Right hindlimb (tissue), 1 donor: ENCODE measurements at regions not wholly inside any gene's neighbourhood (a gene's known extent, or its start where the extent isn't known, plus 50 kb on each side); places are given as distances from the start of the nearest gene placed in this dataset.

Experiments
- DNase-seq: peaks from one replicate; pipeline ENCODE4 v3.0.0-alpha.2; 2018

GRCh38 chr21:38923429-38923828 lies 117.7 kb downstream of the ETS2 start:
- DNase-seq = no peak

GRCh38 chr21:38922474-38923235 lies 116.9 kb downstream of the ETS2 start:
- no peak for DNase-seq

GRCh38 chr21:38921511-38922251 lies 116.0 kb downstream of the ETS2 start:
- DNase-seq = no peak

GRCh38 chr21:38920631-38921398 lies 115.1 kb downstream of the ETS2 start:
- DNase-seq = peak; percentile 33

- peak; percentile 2 for DNase-seq
Observed at GRCh38 chr21:38918607-38919346, 113.0 kb downstream of the ETS2 start.

- no peak for DNase-seq
Observed at GRCh38 chr21:38917043-38917774, 111.5 kb downstream of the ETS2 start.

- no peak for DNase-seq
Observed at GRCh38 chr21:38916214-38916964, 110.7 kb downstream of the ETS2 start.

GRCh38 chr21:38915546-38915945 lies 109.8 kb downstream of the ETS2 start:
- DNase-seq = no peak

GRCh38 chr21:38914528-38915293 lies 109.0 kb downstream of the ETS2 start:
- no peak for DNase-seq

GRCh38 chr21:38913893-38914527 lies 108.3 kb downstream of the ETS2 start:
- no peak for DNase-seq

- peak; percentile 89 for DNase-seq
Observed at GRCh38 chr21:38913120-38913892, 107.6 kb downstream of the ETS2 start.

- no peak for DNase-seq
Observed at GRCh38 chr21:38912789-38913119, 107.0 kb downstream of the ETS2 start.

- no peak for DNase-seq
Observed at GRCh38 chr21:38912102-38912629, 106.4 kb downstream of the ETS2 start.

GRCh38 chr21:38911484-38912101 lies 105.9 kb downstream of the ETS2 start:
- DNase-seq = no peak

- DNase-seq = no peak
Observed at GRCh38 chr21:38910390-38911067, 104.8 kb downstream of the ETS2 start.

- DNase-seq = no peak
Observed at GRCh38 chr21:38909929-38910328, 104.2 kb downstream of the ETS2 start.

GRCh38 chr21:38909109-38909508 lies 103.4 kb downstream of the ETS2 start:
- DNase-seq = no peak

GRCh38 chr21:38908537-38908936 lies 102.8 kb downstream of the ETS2 start:
- no peak for DNase-seq
